OCI-LY7 (cell line): ENCODE measurements at regions not wholly inside any gene's neighbourhood (a gene's known extent, or its start where the extent isn't known, plus 50 kb on each side); places are given as distances from the start of the nearest gene placed in this dataset.

Experiments used
- EZH2phosphoT487 ChIP-seq: fragments of 200-600 bp; sonication (generic); IDR thresholded peaks from 2 replicates; pipeline ENCODE4 v1.6.1; 2018; ENCODE audit warnings: low read depth, borderline replicate concordance, mild to moderate bottlenecking, mixed run types, antibody characterized with exemption, low read length, moderate library complexity, mixed read lengths
- TF ChIP-seq, protein P1 (sequence below): fragments of 200-600 bp; sonication (generic); conservative IDR thresholded peaks from 2 replicates; pipeline ENCODE4 v1.5.1; 2014; ENCODE audit warnings: mild to moderate bottlenecking, antibody characterized with exemption, low read length, moderate library complexity, mixed read lengths

DNA sequence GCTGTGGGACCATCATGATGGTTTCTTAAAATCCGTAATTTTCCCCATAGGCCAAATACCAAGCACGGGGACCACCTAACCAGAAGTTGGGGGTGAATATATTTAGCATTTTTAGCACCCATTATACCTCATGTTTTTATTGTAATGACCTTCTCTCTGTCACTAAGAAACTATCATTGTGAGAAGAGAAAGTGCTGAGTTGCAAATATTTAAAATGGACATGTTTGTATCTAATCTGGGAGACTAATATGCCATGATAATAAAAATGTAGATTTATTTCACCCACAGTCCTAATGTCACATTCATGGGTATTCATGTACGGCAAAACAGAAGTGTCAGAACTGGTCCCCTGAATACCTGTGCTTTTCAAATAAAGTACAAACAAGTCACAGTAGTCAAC is 398.9 kb upstream of the NR2F2 start:
- TF ChIP-seq, protein P1, sequence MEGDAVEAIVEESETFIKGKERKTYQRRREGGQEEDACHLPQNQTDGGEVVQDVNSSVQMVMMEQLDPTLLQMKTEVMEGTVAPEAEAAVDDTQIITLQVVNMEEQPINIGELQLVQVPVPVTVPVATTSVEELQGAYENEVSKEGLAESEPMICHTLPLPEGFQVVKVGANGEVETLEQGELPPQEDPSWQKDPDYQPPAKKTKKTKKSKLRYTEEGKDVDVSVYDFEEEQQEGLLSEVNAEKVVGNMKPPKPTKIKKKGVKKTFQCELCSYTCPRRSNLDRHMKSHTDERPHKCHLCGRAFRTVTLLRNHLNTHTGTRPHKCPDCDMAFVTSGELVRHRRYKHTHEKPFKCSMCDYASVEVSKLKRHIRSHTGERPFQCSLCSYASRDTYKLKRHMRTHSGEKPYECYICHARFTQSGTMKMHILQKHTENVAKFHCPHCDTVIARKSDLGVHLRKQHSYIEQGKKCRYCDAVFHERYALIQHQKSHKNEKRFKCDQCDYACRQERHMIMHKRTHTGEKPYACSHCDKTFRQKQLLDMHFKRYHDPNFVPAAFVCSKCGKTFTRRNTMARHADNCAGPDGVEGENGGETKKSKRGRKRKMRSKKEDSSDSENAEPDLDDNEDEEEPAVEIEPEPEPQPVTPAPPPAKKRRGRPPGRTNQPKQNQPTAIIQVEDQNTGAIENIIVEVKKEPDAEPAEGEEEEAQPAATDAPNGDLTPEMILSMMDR = no peak
- TF ChIP-seq EZH2phosphoT487 = no peak
